ENCODE measurements at regions not wholly inside any gene's neighbourhood (a gene's known extent, or its start where the extent isn't known, plus 50 kb on each side); places are given as distances from the start of the nearest gene placed in this dataset.
A peak's percentile ranks its signal among the peaks of the same experiment; 100 is the strongest.
"Not testable (repeated sequence)": the region's sequence is repeated elsewhere in the genome, so short reads cannot be mapped to it uniquely, and the experiment has no call there.

DNA sequence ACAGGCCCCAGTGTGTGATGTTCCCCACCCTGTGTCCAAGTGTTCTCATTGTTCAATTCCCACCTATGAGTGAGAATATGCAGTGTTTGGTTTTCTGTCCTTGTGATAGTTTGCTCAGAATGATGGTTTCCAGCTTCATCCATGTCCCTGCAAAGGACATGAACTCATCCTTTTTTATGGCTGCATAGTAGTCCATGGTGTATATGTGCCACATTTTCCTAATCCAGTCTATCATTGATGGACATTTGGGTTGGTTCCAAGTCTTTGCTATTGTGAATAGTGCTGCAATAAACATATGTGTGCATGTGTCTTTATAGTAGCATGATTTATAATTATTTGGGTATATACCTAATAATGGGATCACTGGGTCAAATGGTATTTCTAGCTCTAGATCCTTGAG lies 115.0 kb upstream of the TBX18 start:
- not testable (repeated sequence) for FAIRE-seq; DNase-seq (ENCODE audit: low spot score)

- FAIRE-seq, result no peak
- no peak for DNase-seq (ENCODE audit: low spot score)
These were observed 113.3 kb upstream of the TBX18 start for GRCh38 chr6:84877515-84878210.

DNA sequence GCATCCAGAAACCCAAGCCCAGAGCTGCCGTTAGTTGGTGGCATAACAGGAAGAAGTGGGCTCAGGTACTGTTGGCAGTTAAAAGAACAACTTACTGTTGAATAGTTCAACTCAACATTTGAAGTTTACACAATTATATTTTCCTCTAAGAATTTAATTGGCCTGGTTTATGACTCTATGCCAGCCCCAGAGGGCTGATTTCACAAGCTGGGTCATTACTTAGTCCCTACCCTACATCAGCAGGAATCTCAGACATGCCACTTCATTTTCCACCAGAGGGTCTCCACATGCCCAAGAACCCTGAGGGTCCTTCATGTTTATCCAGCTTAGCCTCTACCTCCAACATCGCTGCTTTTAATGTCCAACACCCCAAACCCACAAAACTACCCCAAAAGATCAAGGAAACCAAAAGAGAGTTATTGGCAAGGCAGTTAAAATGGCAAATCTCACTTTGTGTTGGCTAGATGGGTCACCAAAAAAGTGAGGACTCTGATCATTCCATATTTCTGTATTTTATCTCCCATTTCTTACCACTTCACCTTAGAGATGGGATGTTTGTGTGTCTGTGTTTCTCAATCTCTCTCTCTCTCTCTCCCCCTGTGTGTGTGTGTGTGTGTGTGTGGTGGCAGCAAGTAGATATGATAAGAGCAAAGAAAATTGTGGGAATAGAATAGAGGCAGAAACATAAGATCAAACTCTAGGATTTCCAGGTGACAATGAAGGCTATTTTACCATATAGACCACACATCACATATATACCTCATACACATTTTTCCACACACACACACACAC lies 112.5 kb upstream of the TBX18 start:
- DNase-seq (ENCODE audit: low spot score) (no peak), FAIRE-seq (no peak)

DNA sequence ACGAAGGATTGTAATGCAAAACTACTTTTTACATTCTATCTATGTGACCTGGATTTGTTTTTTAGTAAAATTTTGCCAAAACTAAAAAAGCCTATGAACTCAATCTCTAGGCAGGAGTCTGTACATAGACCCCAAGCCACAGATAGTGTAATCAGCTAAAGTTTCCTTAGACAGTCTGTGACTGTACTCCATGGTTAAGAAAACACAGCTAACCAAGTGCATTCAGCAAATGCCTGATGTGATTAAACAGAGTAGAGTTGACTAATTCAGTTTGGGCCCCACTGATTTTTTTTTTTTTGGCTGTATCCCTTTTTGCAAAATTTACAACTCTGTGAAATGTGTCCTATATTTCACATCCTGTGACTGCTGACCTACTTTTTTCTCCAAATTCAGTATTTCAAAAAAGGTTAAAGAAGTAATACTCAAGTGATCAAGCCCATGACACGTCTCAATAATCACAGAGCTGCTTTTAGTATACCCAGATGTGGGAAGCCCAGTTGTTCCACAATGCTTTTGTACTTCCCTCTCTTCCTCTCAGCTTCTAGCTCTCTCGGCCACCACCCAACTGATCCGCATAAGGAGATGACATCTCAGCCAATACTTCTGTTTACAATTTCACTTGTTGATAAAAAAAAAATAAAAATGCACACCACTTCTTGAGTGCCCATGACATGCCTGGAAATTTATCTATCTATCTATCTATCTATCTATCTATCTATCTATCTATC lies 108.8 kb upstream of the TBX18 start:
- DNase-seq (ENCODE audit: low spot score) (no peak), FAIRE-seq (no peak)

GRCh38 chr6:84871925-84872324 lies 107.5 kb upstream of the TBX18 start:
- no peak for DNase-seq (ENCODE audit: low spot score)
- no peak for FAIRE-seq

- no peak for FAIRE-seq
These were observed 106.3 kb upstream of the TBX18 start for GRCh38 chr6:84870672-84871071.

DNA sequence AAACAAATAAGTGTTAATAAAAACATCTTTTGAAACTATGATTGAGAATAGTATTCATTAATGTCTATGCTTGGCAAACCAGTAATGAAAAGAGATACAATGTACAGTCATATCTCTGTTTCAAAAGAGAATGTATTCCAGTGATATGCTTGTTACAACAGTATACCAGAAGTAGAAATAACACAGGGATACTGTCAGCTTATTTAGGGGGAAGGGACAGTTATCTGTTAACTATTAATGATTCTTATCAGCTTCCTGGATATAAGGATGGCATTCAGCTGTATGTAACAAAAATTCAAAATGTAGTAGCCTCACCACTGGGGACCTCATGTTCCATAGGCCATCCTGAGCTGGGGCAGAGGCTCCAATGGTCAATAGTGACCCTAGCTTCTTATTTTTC lies 103.8 kb upstream of the TBX18 start:
- DNase-seq (ENCODE audit: low spot score) (no peak), FAIRE-seq (no peak)

More at GRCh38 chr6:84870672-84871071, 106.3 kb upstream of the TBX18 start:
- no peak for DNase-seq (ENCODE audit: low spot score)

DNA sequence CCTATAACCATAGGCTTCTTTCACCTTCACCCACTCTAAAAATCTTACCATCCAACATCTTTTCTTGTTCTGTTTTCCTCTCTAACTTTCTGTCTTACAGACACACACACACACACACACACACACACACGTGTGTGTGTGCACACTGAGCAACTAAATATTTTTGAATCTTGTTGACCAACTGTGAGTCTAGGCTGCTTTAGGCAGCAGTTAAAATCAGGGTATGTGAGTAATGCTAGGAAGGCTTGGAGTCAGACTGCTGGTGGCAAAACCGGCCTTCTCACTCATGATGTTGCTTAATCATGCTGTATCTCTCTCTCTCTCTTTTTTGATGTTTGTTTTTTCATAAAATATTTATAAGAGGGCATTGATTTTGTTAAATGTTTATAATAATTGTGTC lies 103.1 kb upstream of the TBX18 start:
- DNase-seq (ENCODE audit: low spot score) (no peak), FAIRE-seq (no peak)

DNA sequence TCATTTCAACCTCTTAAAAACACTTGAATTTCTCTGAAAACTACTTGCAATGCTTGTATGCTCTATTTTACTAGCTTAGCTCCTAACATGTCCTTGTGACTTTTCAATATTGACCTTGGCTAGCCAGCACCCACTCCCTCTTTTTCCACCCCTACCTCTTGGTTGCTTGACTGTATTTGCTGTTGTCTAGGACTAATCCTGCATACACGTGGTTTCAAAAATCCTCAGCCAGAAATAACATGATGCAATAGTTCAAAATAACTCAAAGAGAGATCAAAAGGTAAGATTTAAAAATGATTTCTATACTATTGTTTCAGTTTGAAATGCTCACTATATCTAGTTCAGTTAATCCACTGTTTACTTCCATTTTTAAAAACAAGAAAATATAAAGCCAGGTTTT lies 102.3 kb upstream of the TBX18 start:
- DNase-seq (ENCODE audit: low spot score) (no peak), FAIRE-seq (no peak)

- DNase-seq (ENCODE audit: low spot score); FAIRE-seq: not testable (repeated sequence)
These were observed 101.0 kb upstream of the TBX18 start for GRCh38 chr6:84865372-84865771.

DNA sequence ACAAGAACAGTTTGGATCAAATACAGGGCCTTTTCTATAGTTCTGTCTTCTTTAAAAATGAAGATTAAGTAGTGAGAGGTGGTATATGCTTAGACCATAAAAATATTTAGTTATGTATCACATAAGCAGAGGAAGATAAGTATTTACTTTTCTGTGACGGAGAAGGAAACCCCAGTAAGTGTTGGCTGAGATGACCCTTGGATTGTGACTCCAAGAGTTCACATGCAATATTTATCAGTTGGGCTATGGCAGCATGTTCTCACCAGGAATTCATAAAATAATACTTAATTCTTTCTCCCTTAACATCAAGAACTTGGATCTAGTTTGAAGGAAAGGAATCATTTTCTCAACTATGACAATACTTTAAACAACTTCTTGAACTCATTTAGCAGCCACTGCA lies 98.4 kb upstream of the TBX18 start:
- FAIRE-seq (no peak), DNase-seq (ENCODE audit: low spot score) (no peak)

GRCh38 chr6:84860920-84861319 lies 96.5 kb upstream of the TBX18 start:
- FAIRE-seq (no peak), DNase-seq (ENCODE audit: low spot score) (no peak)

- DNase-seq (ENCODE audit: low spot score), result no peak
- FAIRE-seq, result no peak
These were observed 96.1 kb upstream of the TBX18 start for GRCh38 chr6:84860509-84860908.

DNA sequence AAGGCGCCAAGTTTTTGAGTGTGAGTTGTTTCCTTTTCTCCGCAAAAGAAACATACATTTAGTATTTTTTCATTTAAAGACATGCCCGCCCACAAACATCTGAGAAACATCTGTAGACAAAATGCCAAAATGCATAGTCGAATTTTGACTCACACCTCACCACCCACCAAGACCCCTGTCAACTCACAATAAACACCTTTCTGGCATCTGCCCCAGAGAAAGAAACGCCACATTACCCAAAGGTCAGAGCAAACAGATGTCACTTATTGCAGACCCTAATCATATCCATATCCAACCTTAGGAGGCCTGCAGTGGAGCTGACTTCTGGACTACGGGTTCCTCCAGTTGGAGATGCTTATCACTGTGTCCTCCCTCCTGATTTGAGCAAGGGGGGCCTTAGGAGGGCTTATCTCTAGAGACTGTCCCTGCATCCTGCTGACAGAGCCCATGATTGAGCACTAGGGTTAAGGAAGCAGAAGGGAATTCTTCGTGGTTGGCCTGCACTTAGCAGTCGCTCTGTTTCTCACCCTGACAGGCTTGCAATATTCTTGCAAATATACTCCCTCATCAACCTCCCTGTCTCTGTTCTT lies 90.5 kb upstream of the TBX18 start:
- FAIRE-seq (no peak), DNase-seq (ENCODE audit: low spot score) (no peak)

- FAIRE-seq, result no peak
- DNase-seq (ENCODE audit: low spot score), result no peak
These were observed 89.5 kb upstream of the TBX18 start for GRCh38 chr6:84853901-84854300.

GRCh38 chr6:84848960-84849359 lies 84.6 kb upstream of the TBX18 start:
- FAIRE-seq (no peak), DNase-seq (ENCODE audit: low spot score) (no peak)

DNA sequence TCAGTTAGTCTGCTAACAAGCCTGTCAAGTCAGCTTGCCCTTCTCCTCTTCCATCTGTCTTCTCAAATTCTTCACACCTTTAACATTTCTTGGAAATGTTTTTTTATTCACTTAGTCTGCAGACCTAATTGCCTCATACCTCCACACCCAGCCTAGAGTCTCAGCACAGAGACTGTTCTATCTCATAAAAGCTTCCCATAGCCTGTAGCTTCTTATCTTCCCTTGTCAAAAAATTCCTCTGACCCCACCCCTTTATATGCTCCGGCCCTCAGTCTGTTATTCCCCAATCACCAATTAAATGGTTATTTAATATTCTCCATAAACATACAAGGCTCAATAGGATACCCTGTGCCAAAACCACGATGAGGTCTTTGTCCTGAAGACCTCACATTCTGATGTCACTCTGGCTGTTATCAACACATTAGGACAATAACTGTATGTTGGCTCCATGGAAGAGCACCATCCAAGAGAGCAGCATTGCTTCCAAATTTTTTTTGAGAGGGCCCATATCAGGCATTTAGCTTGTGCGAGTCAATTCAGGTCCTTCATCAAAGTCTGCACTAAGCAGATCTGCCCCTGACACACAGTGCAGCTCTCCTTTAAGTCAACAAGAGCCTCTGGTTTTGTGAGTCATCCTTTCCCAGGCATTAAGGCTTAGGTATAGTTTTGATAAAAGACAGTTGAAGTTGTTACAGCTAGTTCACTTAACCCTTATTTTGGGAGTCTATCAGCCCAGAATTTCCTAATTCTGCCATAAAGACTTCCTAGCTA lies 83.2 kb upstream of the TBX18 start:
- FAIRE-seq, result no peak
- DNase-seq (ENCODE audit: low spot score), result peak; percentile 6

DNA sequence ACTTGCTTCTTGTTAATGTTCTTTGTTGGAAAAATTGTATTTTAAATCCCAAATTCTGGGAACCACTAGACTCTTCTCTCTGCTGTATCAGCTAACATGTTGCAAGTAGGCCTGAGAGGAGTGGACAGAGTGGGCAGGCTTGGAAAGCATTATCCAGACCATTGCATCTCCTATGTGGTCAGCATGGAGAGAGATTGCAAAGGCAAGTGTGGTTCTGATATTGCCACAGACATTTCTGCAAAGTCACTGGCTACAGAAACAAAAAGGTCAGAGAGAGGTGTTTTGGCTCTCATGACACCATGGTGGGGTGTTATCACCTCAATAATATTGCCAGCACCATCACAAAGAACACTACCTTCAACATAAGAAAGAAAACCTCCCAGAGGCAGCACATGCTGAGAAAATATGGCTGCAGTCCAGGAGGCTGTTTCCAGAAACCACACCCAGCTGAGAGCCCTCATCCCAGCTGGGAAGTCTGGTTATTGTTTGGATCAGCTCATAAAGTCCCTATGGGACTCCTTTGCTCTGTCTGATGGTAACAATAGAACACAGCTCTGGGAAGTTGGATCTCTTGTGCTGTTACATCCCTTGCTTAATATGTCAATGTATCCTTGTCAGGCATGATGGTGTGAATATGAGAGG lies 78.2 kb upstream of the TBX18 start:
- DNase-seq (ENCODE audit: low spot score), result no peak
- no peak for FAIRE-seq

- not testable (repeated sequence) for DNase-seq (ENCODE audit: low spot score); FAIRE-seq
These were observed 72.9 kb upstream of the TBX18 start for GRCh38 chr6:84837068-84837866.

DNA sequence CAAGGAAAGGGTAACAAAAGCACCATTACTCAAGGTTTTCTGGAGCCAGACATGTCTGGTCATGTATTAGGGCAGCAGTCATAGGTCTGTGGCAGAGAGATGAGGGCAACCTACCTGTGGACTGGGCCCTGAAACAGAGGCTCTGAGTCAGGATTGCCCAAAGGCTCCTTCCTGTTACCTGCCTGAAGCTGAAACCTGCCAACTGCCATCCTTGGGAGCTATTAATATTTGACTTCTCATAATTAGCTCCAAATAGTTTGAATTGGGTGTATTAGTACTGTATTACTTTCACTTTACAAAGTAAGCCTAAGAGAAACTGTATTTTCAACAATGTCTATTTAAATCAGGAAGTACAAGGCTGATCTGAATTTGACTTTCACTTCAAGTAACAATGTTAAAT lies 72.0 kb upstream of the TBX18 start:
- FAIRE-seq (no peak), DNase-seq (ENCODE audit: low spot score) (no peak)

All from urothelium cell line (cell line).